ENCODE measurements at regions not wholly inside any gene's neighbourhood (a gene's known extent, or its start where the extent isn't known, plus 50 kb on each side); places are given as distances from the start of the nearest gene placed in this dataset.
A peak's percentile ranks its signal among the peaks of the same experiment; 100 is the strongest.
"Not testable (repeated sequence)": the region's sequence is repeated elsewhere in the genome, so short reads cannot be mapped to it uniquely, and the experiment has no call there.

DNA sequence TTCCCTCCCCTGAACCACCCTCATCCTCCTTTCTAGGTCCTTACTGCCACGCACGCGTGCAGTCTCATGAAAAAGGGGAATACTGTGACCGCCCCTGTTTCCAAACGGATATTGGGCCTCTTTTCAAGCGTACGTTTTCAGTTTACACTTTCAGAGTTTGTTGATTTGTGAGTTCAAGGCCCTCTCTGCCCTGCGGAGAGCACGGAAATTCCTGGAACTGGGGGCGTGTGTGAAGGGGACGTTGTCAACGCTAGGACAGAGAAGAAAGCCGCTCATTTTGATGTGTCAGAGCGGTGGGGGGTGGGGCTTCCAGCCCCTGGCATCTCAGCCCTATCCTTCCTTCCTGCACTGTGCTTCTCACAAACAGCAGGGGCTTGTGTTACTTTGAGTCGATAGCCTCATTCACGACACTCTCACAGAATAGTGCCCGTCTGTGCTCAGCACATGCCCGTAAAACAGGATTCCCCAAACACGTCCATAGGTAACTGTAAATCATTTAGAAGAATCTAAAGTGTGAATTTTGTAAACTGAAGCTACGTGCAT is 137.6 kb upstream of the PEG3 start:
- no peak for DNase-seq

DNA sequence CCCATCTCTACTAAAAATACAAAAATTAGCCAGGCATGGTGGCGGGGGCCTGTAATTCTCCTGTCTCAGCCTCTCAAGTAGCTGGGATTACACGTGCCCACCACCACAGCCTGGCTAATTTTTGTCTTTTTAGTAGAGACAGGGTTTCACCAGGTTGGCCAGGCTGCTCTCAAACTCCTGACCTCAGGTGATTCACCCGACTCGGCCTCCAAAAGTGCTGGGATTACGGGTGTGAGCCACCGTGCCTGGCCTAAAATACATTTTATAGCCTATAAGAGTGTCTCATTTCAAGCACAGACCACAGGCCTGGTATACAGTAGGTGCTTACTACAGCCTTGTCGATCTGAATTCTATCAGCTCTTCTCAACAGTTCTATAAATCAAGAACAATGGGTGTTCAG is 139.5 kb upstream of the USP29 start:
- DNase-seq = not testable (repeated sequence)

DNA sequence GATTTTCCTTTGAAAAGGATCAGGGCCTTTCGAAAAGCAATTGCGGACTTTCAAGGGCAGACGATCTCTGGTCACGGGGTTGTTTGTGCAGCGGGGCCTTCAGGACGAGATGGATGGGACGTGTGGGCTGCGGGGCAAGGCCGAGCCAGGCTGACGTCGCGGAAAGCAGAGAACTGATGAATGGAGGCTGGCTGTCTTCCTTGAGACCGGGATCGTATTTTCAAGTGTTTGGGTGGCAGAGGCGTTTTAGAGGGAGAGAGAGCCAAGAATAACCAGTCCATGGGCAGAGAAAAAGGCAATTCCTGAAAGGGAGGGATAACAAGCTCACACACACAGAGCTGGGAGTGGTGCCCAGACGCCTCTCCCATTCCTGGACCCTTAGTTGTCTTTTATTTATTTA is 138.9 kb upstream of the USP29 start:
- no peak for DNase-seq

DNA sequence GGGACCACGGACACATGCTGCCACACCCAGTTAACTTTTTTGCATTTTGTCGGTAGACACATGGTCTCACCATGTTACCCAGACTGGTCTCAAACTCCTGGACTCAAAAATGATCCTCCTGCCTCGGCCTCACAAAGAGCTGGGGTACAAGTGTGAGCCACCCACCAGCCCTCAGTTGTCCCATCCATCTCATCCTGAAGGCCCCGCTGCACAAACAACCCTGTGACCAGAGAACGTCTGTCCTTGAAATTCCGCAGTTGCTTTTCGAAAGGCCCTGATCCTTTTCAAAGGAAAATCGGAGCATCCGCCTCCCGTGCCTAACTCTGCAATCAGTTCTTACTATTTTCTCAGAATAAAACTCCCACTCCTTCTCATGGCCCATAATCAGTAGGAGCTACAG is 138.3 kb upstream of the USP29 start:
- DNase-seq = not testable (repeated sequence)

DNA sequence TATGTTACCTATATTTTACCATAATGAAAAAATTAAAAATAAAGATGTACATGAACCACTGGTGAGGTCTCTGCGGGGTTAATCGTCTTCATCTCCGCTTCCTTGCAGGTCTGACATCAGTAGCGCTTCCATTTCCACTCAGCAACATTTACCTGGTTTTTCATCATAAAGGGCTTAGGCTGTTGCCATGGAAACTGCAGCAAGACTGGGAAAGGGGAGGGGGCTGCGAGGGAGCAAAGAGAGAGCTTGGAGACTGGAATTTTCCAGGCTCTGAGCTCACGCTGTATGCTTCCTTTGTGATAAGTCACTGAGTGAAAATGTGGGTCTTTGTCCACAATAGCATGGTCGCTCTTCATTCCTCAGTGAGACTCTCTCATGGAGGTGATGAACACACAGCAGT is 136.6 kb upstream of the USP29 start:
- DNase-seq = no peak

DNA sequence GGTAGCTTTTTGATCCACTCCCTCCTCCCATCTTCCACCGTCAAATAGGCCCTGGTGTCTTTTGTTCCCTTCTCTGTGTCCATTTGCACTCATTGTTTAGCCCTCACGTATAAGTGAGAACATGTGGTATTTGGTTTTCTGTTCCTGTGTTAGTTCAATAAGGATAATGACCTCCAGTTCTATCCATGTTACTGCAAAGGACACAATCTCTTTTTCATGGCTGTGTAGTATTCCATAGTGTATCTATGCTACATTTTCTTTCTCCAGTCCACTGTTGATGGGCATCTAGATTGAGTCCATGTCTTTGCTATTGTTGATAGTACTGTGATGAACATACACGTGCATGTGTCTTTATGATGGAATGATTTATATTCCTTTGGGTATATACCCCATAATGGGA is 136.0 kb upstream of the USP29 start:
- no peak for DNase-seq

DNA sequence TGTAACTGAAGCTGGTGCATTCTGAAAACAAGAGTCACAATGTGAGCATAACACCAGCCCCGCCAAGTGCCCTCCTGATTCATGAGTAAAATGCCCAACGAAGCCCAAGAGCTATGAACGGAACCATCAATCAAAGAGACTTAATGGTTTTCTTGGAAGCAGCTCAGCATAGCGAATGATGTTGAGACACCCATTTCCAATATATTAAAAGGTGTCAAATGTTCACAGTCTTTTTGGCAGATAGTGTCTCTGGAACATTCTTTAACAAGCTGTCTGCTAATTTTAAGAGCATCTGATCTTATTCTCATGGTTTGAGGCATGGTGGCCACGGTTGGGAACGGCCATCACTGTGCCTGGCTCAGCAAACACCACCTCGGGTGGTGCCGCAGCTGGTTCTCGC is 133.4 kb upstream of the USP29 start:
- DNase-seq = no peak

DNA sequence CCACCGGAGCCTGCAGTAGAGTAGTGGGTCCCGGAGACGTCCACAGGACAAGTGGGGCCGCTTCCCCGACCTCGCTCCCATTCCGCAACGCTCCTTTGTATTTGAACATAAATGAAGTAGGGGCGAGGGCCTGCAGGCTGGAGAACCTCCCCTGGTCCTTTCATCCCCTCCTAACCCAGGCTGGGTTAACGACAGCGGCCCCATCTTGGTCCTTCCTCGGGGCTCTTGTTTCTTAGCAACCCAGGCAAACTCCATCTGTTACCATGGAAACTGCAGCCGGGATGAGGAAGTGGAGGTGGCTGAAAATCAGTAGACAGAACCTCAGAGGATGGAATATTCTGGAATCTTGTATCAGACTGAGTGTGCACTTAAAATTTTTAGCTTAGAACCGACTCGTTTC is 132.6 kb upstream of the USP29 start:
- no peak for DNase-seq

DNA sequence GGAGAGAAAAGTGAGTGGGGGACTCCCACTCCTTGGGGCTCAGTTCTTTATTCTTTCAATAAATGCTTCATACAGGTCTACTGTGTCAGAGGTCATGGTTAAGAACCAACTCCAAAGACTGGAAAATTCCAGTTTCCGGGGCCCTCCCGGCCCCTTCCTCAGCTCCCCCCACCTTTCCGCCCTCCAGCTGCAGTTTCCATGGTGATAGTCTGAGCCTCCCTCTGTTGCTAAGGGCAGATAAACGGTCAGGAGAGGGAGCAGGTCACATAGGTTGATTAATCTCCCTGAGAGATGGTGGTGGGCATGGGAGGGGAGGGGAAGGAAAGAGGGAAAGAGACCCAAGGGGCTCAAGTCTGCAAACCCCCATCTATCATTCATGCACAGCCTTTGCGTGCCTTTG is 131.5 kb upstream of the USP29 start:
- no peak for DNase-seq

DNA sequence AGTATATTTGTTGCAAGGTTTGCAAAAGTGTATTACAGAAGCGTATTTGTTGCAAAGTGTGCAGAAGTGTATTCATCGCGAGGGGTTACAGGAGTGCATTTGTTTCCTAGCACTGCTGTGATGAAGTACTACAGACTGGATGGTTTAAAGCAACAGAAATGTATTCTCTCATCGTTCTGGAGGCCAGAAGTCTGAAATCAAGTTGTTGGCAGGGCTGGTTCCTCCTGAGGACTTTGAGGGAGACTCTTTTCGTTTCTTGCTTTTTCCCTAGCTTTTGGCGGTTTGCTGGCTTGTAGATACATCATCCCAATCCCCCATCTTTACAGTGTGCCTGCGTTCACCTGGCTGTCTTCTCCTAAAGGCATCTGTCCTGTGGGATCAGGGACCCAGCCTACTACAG is 127.9 kb upstream of the USP29 start:
- DNase-seq = no peak

DNA sequence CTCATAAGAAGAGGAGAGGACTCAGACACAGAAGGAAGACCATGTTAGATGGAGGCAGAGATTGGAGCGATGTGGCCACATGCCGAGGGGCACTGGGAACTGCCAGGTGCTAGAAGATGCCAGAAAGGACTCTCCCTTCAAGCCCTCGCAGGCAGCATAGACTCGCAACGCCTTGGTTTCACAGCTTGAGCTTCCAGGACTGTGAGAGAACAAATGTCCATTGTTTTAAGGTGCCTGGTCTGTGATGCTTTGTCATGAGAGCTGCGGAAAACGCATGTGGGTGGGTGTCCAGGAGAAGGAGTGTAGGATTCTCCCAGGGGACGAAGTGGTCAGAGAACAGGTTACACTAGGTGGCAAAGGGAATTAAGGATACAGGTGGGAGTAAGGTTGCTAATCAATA is 125.9 kb upstream of the USP29 start:
- DNase-seq = no peak

DNA sequence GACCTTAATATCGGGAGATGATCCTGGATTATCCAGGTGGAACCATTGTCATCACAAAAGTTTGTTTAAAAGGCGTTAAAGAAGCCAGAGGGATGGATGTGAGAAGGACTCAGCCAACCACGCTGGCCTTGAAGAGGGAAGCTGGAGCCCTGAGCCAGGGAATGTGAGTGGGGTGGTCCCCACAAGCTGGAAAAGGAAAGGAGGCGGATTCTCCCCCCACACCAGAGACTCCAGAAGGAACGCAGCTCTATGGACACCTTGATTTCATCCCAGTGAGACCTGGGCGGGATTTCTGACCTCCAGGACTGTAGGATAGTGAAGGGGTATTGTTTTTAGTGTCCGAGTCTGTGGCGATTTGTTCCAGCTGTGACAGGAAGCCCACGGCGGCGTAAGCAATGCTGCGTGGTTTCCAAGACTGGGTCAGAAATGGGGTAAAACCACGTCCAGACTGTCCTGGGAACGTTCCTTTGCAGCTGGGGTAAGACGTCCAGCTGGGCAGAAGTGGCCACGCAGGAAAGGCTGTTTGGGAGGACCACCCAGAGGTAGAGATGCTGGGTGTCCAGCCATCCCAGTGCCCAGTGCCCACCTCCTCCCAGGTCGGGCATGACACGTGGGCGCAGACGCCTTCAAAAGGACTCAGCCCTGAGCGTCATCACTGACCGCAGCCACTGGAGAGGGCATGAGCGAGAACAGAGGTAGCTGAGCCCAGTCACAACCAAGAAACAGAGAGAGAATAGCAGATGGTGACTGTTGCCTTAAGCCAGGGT is 125.4 kb upstream of the USP29 start:
- DNase-seq = no peak

DNA sequence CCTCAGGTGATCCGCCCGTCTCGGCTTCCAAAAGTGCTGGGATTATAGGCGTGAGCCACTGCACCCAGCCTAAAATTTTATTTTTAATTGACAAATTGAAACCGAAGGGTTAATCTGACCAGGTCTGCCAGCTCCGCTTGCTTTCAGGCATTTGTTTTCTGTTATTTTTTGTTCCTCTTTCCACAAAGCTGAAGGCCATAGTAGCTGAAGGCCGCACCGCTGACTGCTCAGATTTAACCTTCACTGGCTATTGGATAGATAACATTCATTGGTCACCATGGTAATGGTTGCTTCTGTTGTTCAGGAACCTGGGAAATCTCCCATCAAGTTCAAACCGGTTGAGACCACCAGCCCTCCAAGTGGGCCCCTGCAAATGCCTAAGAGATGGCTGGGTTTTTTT is 124.5 kb upstream of the USP29 start:
- DNase-seq = no peak

DNA sequence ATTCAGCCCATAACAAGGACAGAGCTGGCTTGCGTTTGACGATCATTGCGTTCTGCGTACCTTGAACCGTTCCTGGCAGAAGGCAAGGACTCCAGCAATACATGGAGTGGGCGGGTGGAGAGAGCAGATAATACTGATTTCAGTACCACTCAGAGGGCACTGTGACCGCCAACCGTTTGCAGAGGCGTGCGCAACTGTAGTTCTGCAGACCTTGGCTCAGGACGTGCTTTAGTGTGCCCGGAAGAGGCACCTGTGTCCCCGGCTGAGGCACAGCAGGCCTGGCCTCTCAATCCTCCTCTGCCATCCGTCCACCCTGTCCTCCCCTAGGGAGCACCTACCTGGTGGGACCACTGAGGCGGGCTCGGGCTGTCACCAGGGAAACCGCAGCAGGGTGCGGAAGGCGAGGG is 117.6 kb upstream of the USP29 start:
- peak; percentile 23 to 30 for DNase-seq

DNA sequence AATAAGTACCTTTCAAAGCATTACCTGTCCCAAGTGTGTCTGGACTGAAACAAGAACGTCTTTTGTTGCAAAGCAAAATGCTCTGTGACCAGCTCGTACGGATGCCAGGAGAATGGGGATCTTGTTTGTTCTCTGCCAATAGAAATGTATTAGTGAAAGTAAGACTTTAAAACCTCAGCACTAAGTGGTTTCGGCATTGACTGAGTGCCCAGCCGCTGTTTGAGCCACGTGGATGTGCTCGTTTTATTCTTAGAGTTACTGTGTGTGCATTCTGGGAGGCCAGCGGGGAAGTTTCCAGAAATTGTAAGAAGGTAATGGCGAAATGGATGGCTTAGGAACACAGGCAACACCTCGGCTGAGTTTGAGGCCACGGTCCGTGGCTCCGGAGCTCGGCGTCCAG is 117.1 kb upstream of the USP29 start:
- DNase-seq = peak; percentile 29 to 44

DNA sequence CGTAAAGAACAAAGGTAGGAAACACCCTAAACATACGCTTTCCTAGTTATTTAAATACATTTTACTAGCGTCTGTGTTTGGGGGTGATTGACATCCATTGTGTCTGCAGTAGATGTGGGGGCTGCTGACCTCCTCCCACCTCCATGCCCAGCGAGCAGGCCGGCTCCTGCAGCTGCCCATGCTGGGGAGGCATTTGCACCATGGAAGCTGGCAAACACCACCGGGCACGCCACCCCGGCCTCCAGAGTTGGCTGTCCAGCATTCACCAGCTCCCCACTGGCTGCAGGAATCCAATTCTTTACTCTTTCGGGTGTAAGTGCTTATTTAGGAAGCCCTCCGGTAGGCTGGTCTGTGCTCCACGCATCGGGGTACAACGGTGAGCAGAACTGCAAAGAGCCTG is 115.4 kb upstream of the USP29 start:
- no peak for DNase-seq

DNA sequence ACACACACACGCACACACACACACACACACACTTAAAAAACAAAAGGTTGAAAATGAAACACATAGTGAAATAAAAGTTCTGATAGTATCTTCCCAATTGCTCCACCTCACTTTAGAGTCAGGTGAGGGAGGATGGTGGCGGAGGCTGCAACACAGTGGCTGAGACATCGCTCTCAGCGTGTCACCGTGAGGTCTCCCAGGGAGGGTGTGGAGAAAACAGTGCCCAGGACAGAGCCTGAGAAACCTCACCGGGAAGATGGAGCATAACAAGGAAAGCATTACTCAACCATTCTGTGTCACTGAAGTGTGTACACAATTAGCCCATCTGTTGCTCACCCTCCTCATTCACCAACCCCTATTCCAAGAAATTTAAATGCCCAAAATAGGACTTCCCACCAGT is 111.4 kb upstream of the USP29 start:
- DNase-seq = no peak

DNA sequence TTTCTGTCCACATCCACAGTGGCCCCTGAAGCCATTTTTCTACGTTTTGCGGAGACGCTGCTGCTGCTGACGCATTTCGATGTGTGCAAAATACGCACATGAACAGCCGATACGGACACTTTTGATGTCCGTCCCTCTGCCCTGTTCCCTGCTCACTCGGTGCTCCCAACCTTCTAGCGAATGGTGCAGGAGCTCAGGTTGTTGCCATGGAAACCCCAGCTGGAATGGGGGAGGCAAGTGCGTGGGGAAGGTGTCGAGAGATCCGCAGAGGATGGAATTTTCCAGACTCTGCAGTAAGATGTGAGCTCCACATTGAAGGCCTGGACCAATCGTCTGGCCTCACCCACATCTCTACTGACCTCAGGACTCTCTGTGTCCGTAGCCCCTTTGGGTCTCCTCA is 109.2 kb upstream of the USP29 start:
- DNase-seq = no peak

DNA sequence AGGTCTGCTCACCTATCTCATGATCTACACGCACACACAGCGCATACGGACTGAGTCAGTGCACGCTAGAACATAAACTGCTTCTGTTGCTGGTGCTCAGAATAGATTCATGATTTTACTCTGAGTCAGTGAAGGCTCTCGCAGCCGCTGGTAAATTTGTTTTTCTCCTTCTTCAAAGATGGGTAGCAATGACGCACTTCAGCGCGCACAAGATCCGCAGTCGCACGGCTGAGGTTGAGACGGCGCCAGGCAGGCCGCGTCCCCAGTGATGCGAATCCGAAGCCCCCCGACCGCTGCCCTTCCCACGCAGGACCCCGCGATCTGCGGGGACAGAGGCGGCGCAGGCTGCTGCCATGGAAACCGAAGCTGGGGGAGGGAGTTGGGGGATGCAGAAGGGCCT is 103.7 kb upstream of the USP29 start:
- no peak for DNase-seq

DNA sequence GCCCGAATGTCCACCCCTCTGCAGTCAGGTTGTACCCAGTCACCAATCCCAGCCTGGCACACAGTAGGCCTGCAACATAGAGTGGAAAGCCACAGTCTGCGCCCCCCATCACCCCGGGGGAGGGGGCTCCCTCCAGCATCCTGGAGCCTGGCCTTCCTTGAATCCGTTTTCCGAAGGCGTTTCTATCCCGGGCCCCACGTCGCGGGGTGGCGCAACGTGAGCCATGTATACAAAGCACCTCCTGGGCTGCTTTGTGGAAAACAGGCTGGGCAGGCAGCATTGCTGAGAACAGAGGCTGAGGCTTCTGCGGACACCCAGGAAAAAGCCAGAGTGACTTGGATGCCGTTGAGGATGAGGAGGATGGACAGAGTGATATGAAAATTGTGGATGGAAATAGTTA is 103.3 kb upstream of the USP29 start:
- no peak for DNase-seq

DNA sequence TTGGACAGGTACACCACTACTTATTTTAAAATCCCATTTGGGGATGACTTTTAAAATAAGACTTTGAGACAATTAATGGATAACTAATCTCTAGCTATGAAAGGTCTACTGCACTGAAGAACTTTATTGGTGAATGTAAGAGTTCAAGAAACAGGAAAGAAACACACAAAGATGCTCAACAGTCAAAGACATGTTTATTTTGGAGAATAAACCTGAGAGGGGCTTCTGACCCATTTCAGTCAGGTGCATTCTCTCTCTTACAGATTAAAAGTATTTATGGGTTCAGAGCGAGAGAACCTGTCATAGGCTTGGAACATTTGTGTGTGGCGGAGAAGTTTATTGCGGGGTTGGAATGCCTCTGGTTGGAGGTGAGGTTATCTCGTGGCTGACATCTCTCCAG is 94.3 kb upstream of the USP29 start:
- no peak for DNase-seq

DNA sequence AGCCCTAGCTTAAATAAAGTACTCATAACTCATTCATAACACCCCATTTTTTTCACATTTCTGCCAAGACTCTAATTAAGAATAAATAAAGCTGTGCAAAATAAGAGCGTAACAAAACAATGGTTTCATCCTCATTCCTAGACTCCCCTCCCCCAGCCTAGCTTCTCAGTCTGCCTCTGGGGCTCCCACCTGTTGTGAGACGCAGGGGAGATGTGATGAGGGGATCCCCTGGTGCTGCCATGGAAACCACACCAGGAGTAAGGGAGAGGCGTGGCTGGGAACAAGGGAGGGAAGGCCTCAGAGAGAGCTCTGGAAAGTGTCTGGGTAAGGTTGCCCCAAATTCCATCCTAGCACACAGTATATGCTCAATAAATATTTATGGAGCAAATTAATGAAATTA is 93.3 kb upstream of the USP29 start:
- no peak for DNase-seq

DNA sequence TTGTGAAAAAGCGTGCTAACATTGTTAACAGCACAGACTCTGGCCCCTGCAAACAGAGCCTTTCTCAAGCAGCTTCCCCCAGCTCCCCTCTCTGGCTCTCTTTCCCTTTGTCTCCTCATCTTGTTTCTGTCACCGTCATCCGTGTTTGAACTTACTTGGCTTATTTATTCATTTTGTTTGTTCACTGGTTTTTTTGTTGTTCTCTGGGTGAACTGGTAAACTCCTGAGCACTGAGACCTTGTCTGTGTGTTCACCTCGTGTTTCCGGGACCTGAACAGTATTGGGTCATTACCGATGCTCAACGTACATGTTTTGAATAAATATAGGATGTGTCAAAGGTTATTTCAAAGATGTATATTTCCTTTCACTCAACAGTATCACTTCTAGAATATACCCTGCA is 92.4 kb upstream of the USP29 start:
- no peak for DNase-seq

DNA sequence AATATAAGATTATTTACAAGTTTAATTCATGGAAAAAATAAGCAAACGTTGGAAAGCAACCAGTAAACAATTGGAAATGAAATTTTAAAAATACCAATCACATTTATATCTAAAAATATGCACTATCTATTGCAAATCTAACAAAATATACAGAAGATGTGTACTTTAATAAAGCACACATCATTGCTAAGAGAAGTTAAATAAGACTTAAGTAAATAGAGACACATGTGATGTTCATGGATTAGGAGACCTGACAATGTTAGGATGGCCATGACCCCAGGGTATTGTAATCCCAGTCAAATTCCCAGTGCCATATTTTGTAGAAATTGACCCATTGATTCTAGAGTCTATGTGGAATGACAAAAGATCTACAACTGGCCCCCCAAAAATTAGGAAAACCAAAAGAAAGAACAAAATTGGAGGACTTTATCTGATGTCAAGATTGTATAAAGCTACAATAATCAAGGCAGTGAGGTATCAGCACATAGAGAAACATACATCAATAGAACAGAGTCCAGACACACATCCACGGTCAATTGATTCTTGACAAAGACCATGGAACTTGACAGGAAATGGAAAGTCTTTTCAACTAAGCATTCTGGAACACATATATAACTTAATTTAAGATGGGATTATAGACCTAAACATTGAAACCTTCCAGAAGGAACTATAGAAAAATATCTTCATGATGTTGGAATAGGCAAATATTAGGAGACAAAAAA is 90.8 kb upstream of the USP29 start:
- no peak for DNase-seq

All from right lung (tissue), 2 donors.